Right lobe of liver (tissue), 6 donors: ENCODE measurements at regions not wholly inside any gene's neighbourhood (a gene's known extent, or its start where the extent isn't known, plus 50 kb on each side); places are given as distances from the start of the nearest gene placed in this dataset.

Source experiments
- ATAC-seq, 4 donors: fragments of 200-7000 bp; cut with Tn5 transposase; one replicate each; pipeline ENCODE4 v1.9.1; 2020; ENCODE audit warnings: mild to moderate bottlenecking in 4 of 4, moderate library complexity in 4 of 4
- DNase-seq, 3 donors: peaks; one replicate each; pipeline ENCODE4 v3.0.0-alpha.2; 2020
- H3K27ac ChIP-seq, 3 donors: fragments of 200-600 bp; one replicate each; pipeline ENCODE4 v1.8.0; 2022
- H3K27me3 ChIP-seq, 2 donors: fragments of 200-600 bp; one replicate each; pipeline ENCODE4 v1.8.0; 2022
- H3K36me3 ChIP-seq, 4 donors: fragments of 200-600 bp; sonication (generic) in 1 of 4; one replicate each; pipeline versions ENCODE4 v1.5.1 to v1.8.0; 2017 to 2022; ENCODE audit warnings: control low read depth in 1 of 4
- H3K4me1 ChIP-seq, 4 donors: fragments of 200-600 bp; sonication (generic) in 1 of 4; one replicate each; pipeline versions ENCODE4 v1.5.1 to v1.8.0; 2017 to 2022; ENCODE audit warnings: control low read depth in 1 of 4
- H3K4me3 ChIP-seq, 3 donors: fragments of 200-600 bp; one replicate each; pipeline ENCODE4 v1.8.0; 2022
- H3K9me3 ChIP-seq, 4 donors: fragments of 200-600 bp; sonication (generic) in 1 of 4; one replicate each; pipeline versions ENCODE4 v1.5.1 to v1.8.0; 2017 to 2022; ENCODE audit warnings: control low read depth in 1 of 4
- CTCF ChIP-seq, 4 donors: fragments of 200-600 bp in 3 of 4; fragments of 450-650 bp in 1 of 4; IDR thresholded peaks; one replicate each; pipeline versions ENCODE4 v1.5.1 to v1.8.0; 2016 to 2022; ENCODE audit warnings: antibody characterized with exemption in 4 of 4, mild to moderate bottlenecking in 2 of 4
- POLR2A ChIP-seq: fragments of 450-650 bp; IDR thresholded peaks from one replicate; pipeline ENCODE4 v1.6.1; 2017; ENCODE audit warnings: antibody characterized with exemption, mild to moderate bottlenecking
- WGBS: methylation state at CpG from one replicate; pipeline ENCODE4 v1.1.6; 2018; ENCODE audit warnings: low coverage, low lambda C conversion rate; ENCODE audit not compliant: insufficient coverage; ENCODE audit errors: missing lambda C conversion rate; 5-methylcytosine and 5-hydroxymethylcytosine counted together
- intact Hi-C, 2 donors: fragments of 100-400 bp; cut with DNase I; formaldehyde crosslinking; loops; one replicate each; pipeline versions ENCODE4 v1.11.2 to v1.14.1; 2022
- donor health status: DM: no; HTN: yes; CAD: no.
- donor health status: DM: no; HTN: no; CAD: no.
- donor health status: DM: no; HTN: no; CAD: no.
- donor health status: DM: no; HTN: yes; CAD: no.
- donor health status: DM: no; HTN: yes; CAD: no.

- ATAC-seq (no peak), DNase-seq (no peak)
- Histone ChIP-seq H3K36me3 (no peaks in the 10 kb centered on the region), H3K4me3 (no peak overlapping the region), H3K27me3 (no peaks in the 10 kb centered on the region), H3K9me3 (peaks cover 0 to 10% (median 2%) of the 10 kb centered on the region in 4 donors), H3K27ac (no peak overlapping the region), H3K4me1 (peaks cover 0 to 6% (median 0%) of the 10 kb centered on the region in 4 donors)
- intact Hi-C loops, result no loop called here
- TF ChIP-seq CTCF (IDR thresholded peaks at IDR 0.05), result no peak
- no peak for TF ChIP-seq POLR2A
- WGBS, result 30% methylated on average over 2 of the region's 2 CpGs
Observed at GRCh38 chr14:23704890-23705289, 68.7 kb downstream of the DHRS2 start.

- intact Hi-C loops, result no loop called here
- no peak for TF ChIP-seq POLR2A
- no peak for TF ChIP-seq CTCF (IDR thresholded peaks at IDR 0.05)
- Histone ChIP-seq H3K36me3 (no peaks in the 10 kb centered on the region), H3K4me1 (peaks cover 0 to 9% (median 0%) of the 10 kb centered on the region in 4 donors), H3K9me3 (peaks cover 0 to 10% (median 2%) of the 10 kb centered on the region in 4 donors), H3K4me3 (no peak overlapping the region), H3K27ac (no peak overlapping the region), H3K27me3 (no peaks in the 10 kb centered on the region)
- no peak for DNase-seq
- ATAC-seq, result no peak
- WGBS, result 78% methylated on average over 5 of the region's 5 CpGs
Observed at GRCh38 chr14:23707415-23707814, 71.3 kb downstream of the DHRS2 start.

GRCh38 chr14:23708343-23708742 lies 72.2 kb downstream of the DHRS2 start:
- 84% methylated on average over 4 of the region's 4 CpGs for WGBS
- Histone ChIP-seq H3K4me3 (no peak overlapping the region), H3K9me3 (peaks cover 0 to 10% (median 2%) of the 10 kb centered on the region in 4 donors), H3K36me3 (no peaks in the 10 kb centered on the region), H3K27ac (no peak overlapping the region), H3K27me3 (no peaks in the 10 kb centered on the region), H3K4me1 (peaks cover 0 to 9% (median 0%) of the 10 kb centered on the region in 4 donors)
- intact Hi-C loops, result no loop called here
- TF ChIP-seq POLR2A (no peak), CTCF (IDR thresholded peaks at IDR 0.05) (no peak)
- no peak for ATAC-seq
- DNase-seq, result no peak

GRCh38 chr14:23709923-23710322 lies 73.8 kb downstream of the DHRS2 start:
- 35% methylated on average over 2 of the region's 2 CpGs for WGBS
- H3K9me3 ChIP-seq, result peaks cover 0 to 7% (median under 1%) of the 10 kb centered on the region in 4 donors
- no peak for DNase-seq
- TF ChIP-seq POLR2A, result no peak
- TF ChIP-seq CTCF (IDR thresholded peaks at IDR 0.05), result no peak
- H3K27me3 ChIP-seq, result no peaks in the 10 kb centered on the region
- intact Hi-C loops, result no loop called here
- peaks cover 0 to 9% (median 0%) of the 10 kb centered on the region in 4 donors for H3K4me1 ChIP-seq
- H3K4me3 ChIP-seq, result no peak overlapping the region
- peak; percentile 44 to 91 (median 68) for ATAC-seq
- H3K36me3 ChIP-seq, result no peaks in the 10 kb centered on the region
- no peak overlapping the region for H3K27ac ChIP-seq

GRCh38 chr14:23712287-23712686 lies 76.1 kb downstream of the DHRS2 start:
- WGBS, result 78% methylated on average over 2 of the region's 2 CpGs
- intact Hi-C loops, result no loop called here
- Histone ChIP-seq H3K4me3 (no peak overlapping the region), H3K4me1 (peaks cover 0 to 9% (median 0%) of the 10 kb centered on the region in 4 donors), H3K27ac (no peak overlapping the region), H3K9me3 (no peaks in the 10 kb centered on the region), H3K36me3 (no peaks in the 10 kb centered on the region), H3K27me3 (no peaks in the 10 kb centered on the region)
- TF ChIP-seq POLR2A (no peak), CTCF (IDR thresholded peaks at IDR 0.05) (no peak)
- ATAC-seq (no peak), DNase-seq (no peak)
